Ishikawa (cell line): ENCODE measurements at regions not wholly inside any gene's neighbourhood (a gene's known extent, or its start where the extent isn't known, plus 50 kb on each side); places are given as distances from the start of the nearest gene placed in this dataset.

Experiments used
- CEBPB ChIP-seq: IDR thresholded peaks from 2 replicates; pipeline ENCODE4 v1.6.1; 2012
- CREB1 ChIP-seq: IDR thresholded peaks from 2 replicates; pipeline ENCODE4 v1.6.1; 2012; ENCODE audit warnings: low read depth
- EGR1 ChIP-seq: IDR thresholded peaks from 2 replicates; pipeline ENCODE4 v1.6.1; 2012
- EP300 ChIP-seq: IDR thresholded peaks from 2 replicates; pipeline ENCODE4 v1.6.1; 2012; ENCODE audit warnings: borderline replicate concordance
- FOXM1 ChIP-seq: IDR thresholded peaks from 2 replicates; pipeline ENCODE4 v1.6.1; 2012; ENCODE audit warnings: low read depth, borderline replicate concordance
- NFIC ChIP-seq: IDR thresholded peaks from 2 replicates; pipeline ENCODE4 v1.6.1; 2012
- RAD21 ChIP-seq: IDR thresholded peaks from 2 replicates; pipeline ENCODE4 v1.6.1; 2012; ENCODE audit warnings: low read depth
- TAF1 ChIP-seq: IDR thresholded peaks from 2 replicates; pipeline ENCODE4 v1.6.1; 2012; ENCODE audit warnings: low read depth, mild to moderate bottlenecking
- TCF12 ChIP-seq: IDR thresholded peaks from 2 replicates; pipeline ENCODE4 v1.6.1; 2012; ENCODE audit warnings: low read depth
- TEAD4 ChIP-seq: IDR thresholded peaks from 2 replicates; pipeline ENCODE4 v1.6.1; 2012
- YY1 ChIP-seq: IDR thresholded peaks from 2 replicates; pipeline ENCODE4 v1.6.1; 2012; ENCODE audit warnings: low read depth
- ZBTB7A ChIP-seq: IDR thresholded peaks from 2 replicates; pipeline ENCODE4 v1.6.1; 2012; ENCODE audit warnings: low read depth
- TF ChIP-seq, protein P1 (sequence below): IDR thresholded peaks from 2 replicates; pipeline ENCODE4 v1.6.1; 2012
- TF ChIP-seq, protein P2 (sequence below): IDR thresholded peaks from 2 replicates; pipeline ENCODE4 v1.6.1; 2012
- TF ChIP-seq, protein P3 (sequence below): IDR thresholded peaks from 2 replicates; pipeline ENCODE4 v1.6.1; 2012; ENCODE audit warnings: low read depth, mild to moderate bottlenecking

DNA sequence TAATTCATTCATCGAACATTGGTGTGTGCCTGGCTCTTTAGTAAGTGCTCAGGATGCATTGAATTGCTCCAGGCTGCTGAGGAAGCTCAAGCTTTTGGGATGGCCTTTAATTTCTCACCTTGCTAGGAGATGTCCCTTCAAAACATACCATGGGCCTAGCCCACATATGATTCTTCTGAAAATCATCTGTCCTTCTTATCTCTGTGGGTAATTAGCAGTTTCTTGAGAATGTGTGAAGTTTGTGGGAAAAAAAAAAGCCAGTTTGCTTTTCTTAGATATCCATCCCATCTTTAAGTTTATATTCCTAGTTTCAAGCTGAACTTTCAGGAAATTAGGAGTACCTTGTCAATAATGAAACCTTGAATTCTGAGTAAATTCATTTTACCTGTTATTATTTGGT is 532.3 kb upstream of the SUCLG2 start:
- TF ChIP-seq FOXM1, result no peak
- no peak for TF ChIP-seq YY1
- no peak for TF ChIP-seq TCF12
- no peak for TF ChIP-seq CREB1
- TF ChIP-seq, protein P1, sequence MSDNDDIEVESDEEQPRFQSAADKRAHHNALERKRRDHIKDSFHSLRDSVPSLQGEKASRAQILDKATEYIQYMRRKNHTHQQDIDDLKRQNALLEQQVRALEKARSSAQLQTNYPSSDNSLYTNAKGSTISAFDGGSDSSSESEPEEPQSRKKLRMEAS, result no peak
- TF ChIP-seq, protein P2, sequence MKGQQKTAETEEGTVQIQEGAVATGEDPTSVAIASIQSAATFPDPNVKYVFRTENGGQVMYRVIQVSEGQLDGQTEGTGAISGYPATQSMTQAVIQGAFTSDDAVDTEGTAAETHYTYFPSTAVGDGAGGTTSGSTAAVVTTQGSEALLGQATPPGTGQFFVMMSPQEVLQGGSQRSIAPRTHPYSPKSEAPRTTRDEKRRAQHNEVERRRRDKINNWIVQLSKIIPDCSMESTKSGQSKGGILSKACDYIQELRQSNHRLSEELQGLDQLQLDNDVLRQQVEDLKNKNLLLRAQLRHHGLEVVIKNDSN, result no peak
- TF ChIP-seq, protein P3, sequence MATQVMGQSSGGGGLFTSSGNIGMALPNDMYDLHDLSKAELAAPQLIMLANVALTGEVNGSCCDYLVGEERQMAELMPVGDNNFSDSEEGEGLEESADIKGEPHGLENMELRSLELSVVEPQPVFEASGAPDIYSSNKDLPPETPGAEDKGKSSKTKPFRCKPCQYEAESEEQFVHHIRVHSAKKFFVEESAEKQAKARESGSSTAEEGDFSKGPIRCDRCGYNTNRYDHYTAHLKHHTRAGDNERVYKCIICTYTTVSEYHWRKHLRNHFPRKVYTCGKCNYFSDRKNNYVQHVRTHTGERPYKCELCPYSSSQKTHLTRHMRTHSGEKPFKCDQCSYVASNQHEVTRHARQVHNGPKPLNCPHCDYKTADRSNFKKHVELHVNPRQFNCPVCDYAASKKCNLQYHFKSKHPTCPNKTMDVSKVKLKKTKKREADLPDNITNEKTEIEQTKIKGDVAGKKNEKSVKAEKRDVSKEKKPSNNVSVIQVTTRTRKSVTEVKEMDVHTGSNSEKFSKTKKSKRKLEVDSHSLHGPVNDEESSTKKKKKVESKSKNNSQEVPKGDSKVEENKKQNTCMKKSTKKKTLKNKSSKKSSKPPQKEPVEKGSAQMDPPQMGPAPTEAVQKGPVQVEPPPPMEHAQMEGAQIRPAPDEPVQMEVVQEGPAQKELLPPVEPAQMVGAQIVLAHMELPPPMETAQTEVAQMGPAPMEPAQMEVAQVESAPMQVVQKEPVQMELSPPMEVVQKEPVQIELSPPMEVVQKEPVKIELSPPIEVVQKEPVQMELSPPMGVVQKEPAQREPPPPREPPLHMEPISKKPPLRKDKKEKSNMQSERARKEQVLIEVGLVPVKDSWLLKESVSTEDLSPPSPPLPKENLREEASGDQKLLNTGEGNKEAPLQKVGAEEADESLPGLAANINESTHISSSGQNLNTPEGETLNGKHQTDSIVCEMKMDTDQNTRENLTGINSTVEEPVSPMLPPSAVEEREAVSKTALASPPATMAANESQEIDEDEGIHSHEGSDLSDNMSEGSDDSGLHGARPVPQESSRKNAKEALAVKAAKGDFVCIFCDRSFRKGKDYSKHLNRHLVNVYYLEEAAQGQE, result no peak
- no peak for TF ChIP-seq EP300

DNA sequence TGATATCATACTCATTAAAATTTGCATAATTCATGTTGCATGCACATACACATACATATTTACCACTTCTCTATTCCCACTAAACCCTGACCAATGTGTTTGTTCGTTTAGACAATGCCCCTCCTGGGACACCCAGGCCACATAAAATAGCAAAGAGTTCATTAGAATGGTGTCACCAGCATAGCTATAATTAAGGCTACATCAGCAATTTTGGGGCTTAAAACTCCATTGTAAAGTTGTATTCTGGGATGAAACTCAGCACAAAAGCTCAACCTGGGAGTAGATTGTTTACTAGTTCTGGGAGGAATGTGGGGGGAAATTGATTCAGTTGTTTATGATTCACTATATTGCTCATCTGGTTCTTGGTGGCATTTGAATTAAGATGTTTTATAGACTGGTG is 522.2 kb upstream of the SUCLG2 start:
- TF ChIP-seq TCF12 (no peak), CEBPB (no peak), RAD21 (no peak), EGR1 (no peak), TAF1 (no peak), FOXM1 (no peak), TEAD4 (no peak), EP300 (no peak), CREB1 (no peak), NFIC (no peak), YY1 (no peak), ZBTB7A (no peak)
- TF ChIP-seq, protein P3, result no peak
- TF ChIP-seq, protein P1, result no peak
- TF ChIP-seq, protein P2, result no peak

DNA sequence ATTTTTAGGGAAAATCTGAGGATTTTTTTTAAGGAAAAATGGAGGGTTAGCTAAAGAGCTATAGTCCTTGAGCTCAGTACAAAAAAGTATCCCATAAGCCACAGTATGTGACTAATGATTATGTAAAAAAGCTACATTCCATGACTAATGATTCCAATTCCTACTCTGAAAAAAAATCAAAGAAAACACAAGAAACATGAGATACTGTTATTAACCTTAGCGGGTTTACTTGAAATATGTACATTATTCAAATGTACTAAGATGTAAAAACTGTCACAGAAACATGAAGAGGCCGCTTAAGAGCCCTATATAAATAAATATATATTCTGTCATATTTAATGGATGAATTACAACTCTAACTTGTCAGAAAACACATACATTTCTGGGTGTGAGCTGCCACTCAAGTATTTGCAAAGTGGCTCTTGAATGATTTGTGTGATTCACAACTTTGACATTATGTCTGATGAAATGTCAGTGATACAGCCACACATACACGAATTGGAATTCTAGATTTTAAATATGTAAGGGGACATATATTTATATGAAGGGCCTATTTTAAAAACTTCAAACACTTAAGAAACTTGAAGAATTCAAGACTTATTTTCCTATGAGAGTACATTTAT is 518.7 kb upstream of the SUCLG2 start:
- TF ChIP-seq TEAD4, result no peak
- no peak for TF ChIP-seq FOXM1
- no peak for TF ChIP-seq YY1
- TF ChIP-seq, protein P2, result no peak
- TF ChIP-seq CEBPB, result no peak
- no peak for TF ChIP-seq CREB1
- no peak for TF ChIP-seq RAD21
- TF ChIP-seq, protein P3, result no peak
- no peak for TF ChIP-seq ZBTB7A
- no peak for TF ChIP-seq TAF1
- TF ChIP-seq, protein P1, result no peak
- TF ChIP-seq TCF12, result no peak
- TF ChIP-seq NFIC, result no peak
- TF ChIP-seq EGR1, result no peak

DNA sequence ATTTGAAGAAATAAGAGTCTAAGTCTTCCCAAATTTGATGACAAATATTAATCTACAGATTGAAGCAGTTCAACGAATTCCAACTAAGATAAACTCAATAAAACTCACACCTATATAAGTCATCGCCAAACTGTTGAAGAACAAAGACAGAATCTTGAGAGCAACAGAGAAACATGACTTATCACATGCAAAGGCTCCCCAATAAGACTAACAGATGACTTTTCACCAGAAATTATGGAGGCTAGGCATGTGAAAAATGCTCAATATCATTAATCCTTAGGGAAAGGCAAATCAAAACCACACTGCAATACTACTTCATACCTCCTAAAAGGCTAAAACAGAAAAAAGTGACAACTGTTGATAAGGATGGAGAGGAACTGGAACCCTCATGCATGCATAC is 517.6 kb upstream of the SUCLG2 start:
- TF ChIP-seq CREB1 (no peak), TEAD4 (no peak), TAF1 (no peak), FOXM1 (no peak), EP300 (no peak), YY1 (no peak)
